HCT116 (cell line): ENCODE measurements at regions not wholly inside any gene's neighbourhood (a gene's known extent, or its start where the extent isn't known, plus 50 kb on each side); places are given as distances from the start of the nearest gene placed in this dataset.

ENCODE experiments used
- ATAC-seq: fragments of 200-7000 bp; cut with Tn5 transposase; 2 replicates; pipeline ENCODE4 v1.9.1; 2020; ENCODE audit warnings: mild to moderate bottlenecking, moderate library complexity
- BruUV-seq: library from RNA; stranded (reverse); fragments of 400-500 nt; replicated peaks from 2 replicates; lab custom pipeline; 2021; lab: Mats Ljungman, UMichigan
- CTCF ChIA-PET: fragments of 300-600 bp; sonication (Branson Sonifier 250); formaldehyde crosslinking; loops from one replicate; lab custom pipeline; 2021; ENCODE audit warnings: antibody characterized with exemption; lab: Charles Lee
- POLR2A ChIA-PET: fragments of 300-600, 350-600 bp; sonication (Branson Sonifier 250); formaldehyde crosslinking; loops from one replicate; lab custom pipeline; 2021; ENCODE audit warnings: antibody characterized with exemption; lab: Charles Lee
- RAD21 ChIA-PET, 2 experiments: fragments of 300-600 bp; sonication (Branson Sonifier 250); formaldehyde crosslinking; loops; one replicate each; lab custom pipeline; 2023; ENCODE audit warnings: low total read pairs in 2 of 2; ENCODE audit not compliant: uncharacterized antibody in 2 of 2, unreplicated experiment in 2 of 2, low non-redundant PET in 1 of 2; lab: Charles Lee
- DNase-seq: peaks from one replicate; pipeline ENCODE4 v3.0.0-alpha.2; 2010; ENCODE audit warnings: low read depth, low spot score
- H2AFZ ChIP-seq: fragments of 200-600 bp; shearing (Covaris generic), sonication (generic); 2 replicates; pipeline ENCODE4 v1.6.1; 2017; ENCODE audit warnings: low read depth, mixed run types, mixed read lengths, antibody characterized with exemption, low read length; ENCODE audit not compliant: poor library complexity, severe bottlenecking
- H3K27ac ChIP-seq: 2 replicates; pipeline ENCODE4 v1.5.1; 2012; ENCODE audit warnings: low read depth, low read length
- H3K27me3 ChIP-seq: fragments of 200-600 bp; sonication (generic); 2 replicates; pipeline ENCODE4 v1.6.1; 2016; ENCODE audit warnings: mixed run types, low read length, mixed read lengths; ENCODE audit not compliant: insufficient read depth
- H3K36me3 ChIP-seq, 2 experiments: fragments of 200-500 bp in 1 of 2; fragments of 200-600 bp in 1 of 2; sonication (Bioruptor generic) in 1 of 2; sonication (generic) in 1 of 2; 2 replicates each; pipeline versions ENCODE4 v1.5.1 to v1.6.1; 2014 to 2016; ENCODE audit warnings: low read length in 2 of 2, inconsistent platforms in 1 of 2, mixed read lengths in 1 of 2, mixed run types in 1 of 2; ENCODE audit not compliant: insufficient read depth in 2 of 2, control insufficient read depth in 1 of 2
- H3K4me1 ChIP-seq, 2 experiments: fragments of 200-600 bp in 1 of 2; sonication (generic) in 1 of 2; 2 replicates each; pipeline versions ENCODE4 v1.5.1 to v1.6.1; 2012 to 2017; ENCODE audit warnings: low read length in 2 of 2, inconsistent platforms in 1 of 2, mild to moderate bottlenecking in 1 of 2, mixed read lengths in 1 of 2, mixed run types in 1 of 2, moderate library complexity in 1 of 2; ENCODE audit not compliant: insufficient read depth in 2 of 2, control insufficient read depth in 1 of 2
- H3K4me2 ChIP-seq: fragments of 200-600 bp; sonication (generic); 2 replicates; pipeline ENCODE4 v1.6.1; 2017; ENCODE audit warnings: mixed run types, low read length, mixed read lengths
- H3K4me3 ChIP-seq, 2 experiments: fragments of 200-600 bp in 1 of 2; sonication (generic) in 1 of 2; replicated peaks in 1 of 2; 2 replicates each; pipeline ENCODE4 v1.5.1; 2011 to 2016; ENCODE audit warnings: low read length in 2 of 2, control low read depth in 1 of 2, low read depth in 1 of 2, mild to moderate bottlenecking in 1 of 2, mixed read lengths in 1 of 2, mixed run types in 1 of 2
- H3K79me2 ChIP-seq: fragments of 200-600 bp; sonication (generic); 2 replicates; pipeline ENCODE4 v1.6.1; 2017; ENCODE audit warnings: mild to moderate bottlenecking, mixed run types, low read length, moderate library complexity, mixed read lengths; ENCODE audit not compliant: insufficient read depth
- H3K9ac ChIP-seq: fragments of 200-600 bp; sonication (generic); 2 replicates; pipeline ENCODE4 v1.6.1; 2016; ENCODE audit warnings: low read length, mixed read lengths
- H3K9me2 ChIP-seq: fragments of 200-600 bp; sonication (generic), shearing (Covaris generic); 2 replicates; pipeline ENCODE4 v1.6.1; 2017; ENCODE audit warnings: mixed run types, mild to moderate bottlenecking, moderate library complexity; ENCODE audit not compliant: insufficient read depth
- H3K9me3 ChIP-seq, 2 experiments: fragments of 200-500 bp in 1 of 2; fragments of 200-600 bp in 1 of 2; sonication (Bioruptor generic) in 1 of 2; sonication (generic) in 1 of 2; 2 replicates each; pipeline ENCODE4 v1.6.1; 2014 to 2017; ENCODE audit warnings: low read length in 2 of 2, mixed read lengths in 2 of 2, inconsistent platforms in 1 of 2, low read depth in 1 of 2, mild to moderate bottlenecking in 1 of 2, mixed run types in 1 of 2, moderate library complexity in 1 of 2; ENCODE audit not compliant: control insufficient read depth in 1 of 2, insufficient read depth in 1 of 2
- H4K20me1 ChIP-seq: fragments of 200-600 bp; sonication (generic), shearing (Covaris generic); 2 replicates; pipeline ENCODE4 v1.6.1; 2017; ENCODE audit warnings: mixed run types, mild to moderate bottlenecking, moderate library complexity; ENCODE audit not compliant: insufficient read depth
- CEBPB ChIP-seq: IDR thresholded peaks from 2 replicates; pipeline ENCODE4 v1.6.1; 2012; ENCODE audit warnings: low read depth
- CTCF ChIP-seq, 3 experiments: fragments of 200-600 bp in 1 of 3; sonication (generic) in 1 of 3; IDR thresholded peaks in 2 of 3; conservative IDR thresholded peaks in 1 of 3; 2 replicates each; pipeline ENCODE4 v1.5.1; 2012 to 2017; ENCODE audit warnings: low read depth in 2 of 3, low read length in 2 of 3, antibody characterized with exemption in 1 of 3, borderline replicate concordance in 1 of 3, control low read depth in 1 of 3, mild to moderate bottlenecking in 1 of 3, mixed read lengths in 1 of 3, mixed run types in 1 of 3, moderate library complexity in 1 of 3; ENCODE audit not compliant: insufficient read depth in 1 of 3
- EGR1 ChIP-seq: IDR thresholded peaks from 2 replicates; pipeline ENCODE4 v1.6.1; 2012; ENCODE audit warnings: low read depth
- EZH2phosphoT487 ChIP-seq: fragments of 200-600 bp; IDR thresholded peaks from 2 replicates; pipeline ENCODE4 v1.6.1; 2018; ENCODE audit warnings: antibody characterized with exemption, borderline replicate concordance
- FOSL1 ChIP-seq: IDR thresholded peaks from 2 replicates; pipeline ENCODE4 v1.6.1; 2012; ENCODE audit warnings: low read depth
- MAX ChIP-seq: IDR thresholded peaks from 2 replicates; pipeline ENCODE4 v1.6.1; 2012
- POLR2A ChIP-seq: IDR thresholded peaks from 2 replicates; pipeline ENCODE4 v1.7.0; 2011; ENCODE audit warnings: borderline replicate concordance; ENCODE audit not compliant: insufficient read depth, insufficient read length; ENCODE audit errors: extremely low read depth
- REST ChIP-seq: IDR thresholded peaks from 2 replicates; pipeline ENCODE4 v1.6.1; 2012; ENCODE audit warnings: low read depth
- TCF7L2 ChIP-seq: IDR thresholded peaks from 2 replicates; pipeline ENCODE4 v1.7.0; 2011; ENCODE audit warnings: borderline replicate concordance, inconsistent platforms; ENCODE audit not compliant: insufficient read depth, insufficient read length; ENCODE audit errors: extremely low read depth
- ZFX ChIP-seq: fragments of 450-650 bp; IDR thresholded peaks from 2 replicates; pipeline ENCODE4 v1.6.1; 2017
- intact Hi-C: fragments of 100-400 bp; cut with micrococcal nuclease; formaldehyde crosslinking; loops from 2 replicates; pipeline ENCODE4 v1.10.0; 2022

GRCh38 chr7:123292227-123292626, 92.5 kb upstream of the SLC13A1 start:
- RAD21 ChIA-PET = no interaction called here

More at GRCh38 chr7:123292227-123292626, 92.5 kb upstream of the SLC13A1 start:
- Histone ChIP-seq H3K27me3 (no peaks in the 10 kb centered on the region), H3K79me2 (no peaks in the 10 kb centered on the region), H3K4me1 (no peaks in the 10 kb centered on the region), H3K9ac (no peak overlapping the region), H3K4me3 (no peak overlapping the region), H3K36me3 (no peaks in the 10 kb centered on the region), H4K20me1 (no peaks in the 10 kb centered on the region), H3K27ac (no peak overlapping the region), H2AFZ (no peak overlapping the region), H3K4me2 (no peak overlapping the region), H3K9me2 (no peaks in the 10 kb centered on the region), H3K9me3 (no peaks in the 10 kb centered on the region)
- intact Hi-C loops = no loop called here
- ATAC-seq (no peak), DNase-seq (no peak)
- no peak for TF ChIP-seq FOSL1
- TF ChIP-seq REST = no peak
- TF ChIP-seq EZH2phosphoT487 = no peak
- TF ChIP-seq ZFX = no peak
- no peak for TF ChIP-seq MAX
- TF ChIP-seq POLR2A = no peak
- TF ChIP-seq CTCF (IDR thresholded peaks at IDR 0.05 in 2 of 3, conservative IDR thresholded peaks at IDR 0.05 in 1 of 3; ENCODE audit: borderline replicate concordance in 1 of 3, insufficient read depth in 1 of 3, low read depth in 2 of 3, low read length in 2 of 3) = no peak
- TF ChIP-seq CEBPB = no peak
- TF ChIP-seq TCF7L2 = no peak
- no peak for TF ChIP-seq EGR1
- CTCF ChIA-PET = no interaction called here
- POLR2A ChIA-PET = no interaction called here
- BruUV-seq = no TSS peak
